ENCODE measurements at regions not wholly inside any gene's neighbourhood (a gene's known extent, or its start where the extent isn't known, plus 50 kb on each side); places are given as distances from the start of the nearest gene placed in this dataset.

- ChIA-PET RAD21 (ENCODE audit: low non-redundant PET in 1 of 2, low total read pairs in 2 of 2, uncharacterized antibody in 2 of 2, unreplicated experiment in 2 of 2) (no interaction called here), POLR2A (no interaction called here), CTCF (no interaction called here)
- no peak for ATAC-seq
- intact Hi-C loops (cut with micrococcal nuclease) = no loop called here
- Histone ChIP-seq H3K4me1 (ENCODE audit: control insufficient read depth in 1 of 2, insufficient read depth in 2 of 2, low read length in 2 of 2) (no peaks in the 10 kb centered on the region), H3K9ac (ENCODE audit: low read length) (no peak overlapping the region), H3K9me3 (ENCODE audit: control insufficient read depth in 1 of 2, insufficient read depth in 1 of 2, low read depth in 1 of 2, low read length in 2 of 2) (no peaks in the 10 kb centered on the region), H3K27me3 (ENCODE audit: insufficient read depth, low read length) (no peaks in the 10 kb centered on the region), H3K4me2 (ENCODE audit: low read length) (no peak overlapping the region), H3K9me2 (ENCODE audit: insufficient read depth) (no peaks in the 10 kb centered on the region), H4K20me1 (ENCODE audit: insufficient read depth) (no peaks in the 10 kb centered on the region), H3K79me2 (ENCODE audit: insufficient read depth, low read length) (no peaks in the 10 kb centered on the region), H3K27ac (ENCODE audit: low read depth, low read length) (no peak overlapping the region), H2AFZ (ENCODE audit: low read depth, low read length, poor library complexity, severe bottlenecking) (no peak overlapping the region), H3K4me3 (replicated peaks in 1 of 2; ENCODE audit: low read depth in 1 of 2, low read length in 2 of 2) (no peak overlapping the region), H3K36me3 (ENCODE audit: control insufficient read depth in 1 of 2, insufficient read depth in 2 of 2, low read length in 2 of 2) (no peaks in the 10 kb centered on the region)
- no TSS peak for BruUV-seq (replicated peaks)
- DNase-seq (ENCODE audit: low read depth, low spot score) = no peak
- TF ChIP-seq RAD21 (IDR thresholded peaks at IDR 0.05; ENCODE audit: low read depth) = no peak
- no peak for TF ChIP-seq POLR2A (IDR thresholded peaks at IDR 0.05; ENCODE audit: borderline replicate concordance, extremely low read depth, insufficient read depth, insufficient read length)
- no peak for TF ChIP-seq EZH2 (IDR thresholded peaks at IDR 0.05)
- no peak for TF ChIP-seq CBX3 (IDR thresholded peaks at IDR 0.05; ENCODE audit: low read depth)
- TF ChIP-seq CTCF (IDR thresholded peaks at IDR 0.05 in 2 of 3, conservative IDR thresholded peaks at IDR 0.05 in 1 of 3; ENCODE audit: borderline replicate concordance in 1 of 3, insufficient read depth in 1 of 3, low read depth in 2 of 3, low read length in 2 of 3) = no peak
- no peak for TF ChIP-seq ELF1 (IDR thresholded peaks at IDR 0.05; ENCODE audit: borderline replicate concordance, low read depth)
- no peak for TF ChIP-seq YY1 (IDR thresholded peaks at IDR 0.05; ENCODE audit: extremely low read depth, insufficient replicate concordance, low read depth, low read length)
- TF ChIP-seq FOSL1 (IDR thresholded peaks at IDR 0.05; ENCODE audit: low read depth) = no peak
- TF ChIP-seq ZBTB33 (IDR thresholded peaks at IDR 0.05; ENCODE audit: extremely low read depth, insufficient replicate concordance, low read length) = no peak
- no peak for TF ChIP-seq ATF3 (IDR thresholded peaks at IDR 0.05)
- no peak for TF ChIP-seq POLR2AphosphoS5 (IDR thresholded peaks at IDR 0.05; ENCODE audit: low read depth, low read length)
- TF ChIP-seq SRF (IDR thresholded peaks at IDR 0.05; ENCODE audit: low read depth) = no peak
- TF ChIP-seq JUND (IDR thresholded peaks at IDR 0.05) = no peak
- no peak for TF ChIP-seq EZH2phosphoT487 (IDR thresholded peaks at IDR 0.05; ENCODE audit: borderline replicate concordance)
Measured at GRCh38 chr4:38356686-38357085, 307.3 kb upstream of the KLF3 start.
